HG03460 (cell line): ENCODE measurements at regions not wholly inside any gene's neighbourhood (a gene's known extent, or its start where the extent isn't known, plus 50 kb on each side); places are given as distances from the start of the nearest gene placed in this dataset.
"Not testable (repeated sequence)": the region's sequence is repeated elsewhere in the genome, so short reads cannot be mapped to it uniquely, and the experiment has no call there.

Experiments
- ATAC-seq: cut with Tn5 transposase; IDR thresholded peaks from one replicate; pipeline ENCODE4 v1.9.1; 2021; ENCODE audit not compliant: unreplicated experiment

DNA sequence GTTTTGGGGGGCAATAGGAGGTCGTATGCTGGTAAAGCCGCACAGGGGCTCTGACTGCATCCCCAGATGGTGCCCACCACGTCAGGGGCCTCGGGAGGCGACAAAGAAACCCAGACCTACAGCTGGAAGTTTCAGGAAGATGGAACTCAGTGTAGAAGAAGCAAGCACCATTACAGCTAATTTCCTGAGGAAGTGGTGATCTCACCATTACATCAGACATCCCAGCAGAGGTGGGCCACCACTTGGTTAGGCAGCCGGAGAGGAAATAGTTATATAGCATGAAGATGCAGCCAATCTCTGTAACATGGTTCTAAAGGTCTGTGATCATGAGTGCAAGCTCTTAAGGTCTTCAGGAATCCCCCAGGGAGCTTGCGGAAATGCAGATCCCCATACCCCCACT is 127.3 kb upstream of the PCBD1 start:
- no peak for ATAC-seq

DNA sequence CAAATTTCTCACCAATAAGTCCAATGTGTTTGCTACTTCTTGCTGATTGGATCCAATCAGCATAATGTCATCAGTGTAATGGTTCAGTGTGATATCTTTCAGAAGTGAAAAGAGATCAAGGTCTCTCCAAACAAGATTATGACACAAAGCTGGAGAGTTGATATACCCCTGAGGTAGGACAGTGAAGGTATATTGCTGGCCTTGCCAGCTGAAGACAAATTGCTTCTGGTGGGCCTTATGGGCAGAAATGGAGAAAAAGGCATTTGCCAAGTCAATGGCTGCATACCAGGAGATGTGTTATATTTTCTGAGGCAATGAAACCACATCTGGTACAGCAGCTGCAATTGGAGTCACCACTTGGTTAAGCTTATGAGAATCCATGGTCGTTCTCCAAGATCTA is 131.7 kb upstream of the PCBD1 start:
- not testable (repeated sequence) for ATAC-seq

DNA sequence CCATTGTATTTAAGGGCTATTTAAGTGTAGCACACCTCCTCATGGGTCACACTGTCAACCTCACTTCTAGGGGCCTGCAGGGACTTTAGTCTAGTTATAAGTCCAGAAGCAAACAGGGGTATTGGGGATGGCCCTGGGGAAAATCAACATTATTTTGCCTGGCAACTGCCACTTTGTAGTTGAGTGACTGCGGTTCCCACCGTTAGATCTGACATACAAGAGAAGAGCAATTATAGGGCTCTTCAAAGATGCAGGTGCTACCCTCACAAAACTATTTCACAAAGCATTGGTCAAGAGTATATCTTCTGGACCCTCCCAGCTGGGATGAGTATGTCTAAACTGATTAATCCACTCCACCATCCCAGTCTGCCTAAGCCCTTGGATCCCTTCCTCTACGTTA is 133.0 kb upstream of the PCBD1 start:
- ATAC-seq, result no peak

DNA sequence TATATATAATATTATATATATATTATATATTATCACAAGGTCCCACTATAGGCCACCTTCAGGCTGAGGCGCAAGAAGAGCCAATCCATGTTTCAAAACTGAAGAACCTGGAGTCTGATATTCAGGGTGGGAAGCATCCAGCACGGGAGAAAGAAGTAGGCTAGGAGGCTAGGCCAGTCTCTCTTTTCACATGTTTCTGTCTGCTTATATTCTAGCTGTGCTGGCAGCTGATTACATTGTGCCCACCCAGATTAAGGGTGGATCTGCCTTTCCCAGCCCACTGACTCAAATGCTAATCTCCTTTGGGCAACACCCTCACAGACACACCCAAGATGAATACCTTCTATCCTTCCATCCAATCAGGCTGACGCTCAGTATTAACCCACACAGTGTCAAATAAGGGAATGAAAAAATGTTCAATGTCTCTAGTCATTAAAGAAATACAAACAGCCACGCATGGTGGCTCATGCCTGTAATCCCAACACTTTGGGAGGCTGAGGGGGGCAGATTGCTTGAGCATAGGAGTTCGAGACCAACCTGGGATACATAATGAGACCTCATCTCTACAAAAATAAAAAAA is 135.4 kb upstream of the PCBD1 start:
- no peak for ATAC-seq

DNA sequence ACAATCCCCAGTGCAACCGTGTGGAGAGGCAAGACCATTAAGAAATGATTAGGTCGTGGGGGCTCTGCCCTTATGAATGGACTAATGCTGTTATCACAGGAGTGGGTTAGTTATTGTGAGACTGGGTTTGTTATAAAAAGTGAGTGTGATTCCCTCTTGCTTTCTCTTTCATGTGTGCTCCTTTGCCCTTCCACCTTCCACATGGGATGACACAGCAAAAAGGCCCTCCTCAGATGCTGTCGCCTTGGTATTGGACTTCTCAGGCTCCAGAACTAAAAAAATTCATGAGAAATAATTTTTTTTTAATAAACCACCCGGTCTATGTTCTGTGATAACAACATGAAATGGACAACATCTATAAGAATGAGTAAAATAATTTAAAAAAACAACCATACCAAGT is 136.1 kb upstream of the PCBD1 start:
- no peak for ATAC-seq

DNA sequence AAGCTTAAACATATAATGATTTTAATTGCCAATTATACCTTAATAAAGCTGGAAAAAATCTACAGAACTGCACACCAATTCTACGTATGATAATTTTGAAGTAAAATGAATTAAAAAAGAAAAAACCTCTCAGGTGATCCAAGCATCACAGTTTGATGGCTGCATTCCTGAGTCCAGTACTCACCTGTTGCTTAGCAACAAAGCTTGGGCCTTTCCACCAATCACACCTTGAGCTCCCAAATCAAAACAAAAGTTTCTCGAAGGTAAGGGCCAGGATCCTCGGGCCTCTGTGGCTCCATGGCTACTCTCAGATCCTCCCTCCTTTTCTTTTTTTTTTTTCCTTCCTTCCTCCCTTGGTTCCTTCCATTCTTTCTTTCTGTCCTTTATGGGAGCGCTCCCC is 137.2 kb upstream of the PCBD1 start:
- no peak for ATAC-seq

DNA sequence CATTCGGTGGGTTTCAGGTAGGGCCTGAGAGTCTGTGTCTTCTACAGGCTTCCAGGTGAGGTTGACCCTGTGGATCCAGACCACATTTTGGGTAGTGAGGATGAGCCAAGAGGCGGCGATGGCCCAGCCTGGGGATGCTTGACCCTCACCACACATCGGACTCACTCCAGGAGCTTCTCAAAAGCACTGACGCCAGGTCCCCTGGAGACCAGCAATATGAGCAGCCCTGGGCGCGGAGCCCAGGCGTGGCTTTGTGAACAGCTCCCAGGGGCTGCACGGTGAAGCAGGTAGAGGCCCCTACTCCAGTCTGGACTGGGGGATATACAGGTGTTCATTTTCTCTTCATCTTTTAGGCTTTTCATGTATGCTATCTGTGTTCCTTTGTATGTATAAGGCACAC is 139.7 kb upstream of the PCBD1 start:
- ATAC-seq, result no peak

DNA sequence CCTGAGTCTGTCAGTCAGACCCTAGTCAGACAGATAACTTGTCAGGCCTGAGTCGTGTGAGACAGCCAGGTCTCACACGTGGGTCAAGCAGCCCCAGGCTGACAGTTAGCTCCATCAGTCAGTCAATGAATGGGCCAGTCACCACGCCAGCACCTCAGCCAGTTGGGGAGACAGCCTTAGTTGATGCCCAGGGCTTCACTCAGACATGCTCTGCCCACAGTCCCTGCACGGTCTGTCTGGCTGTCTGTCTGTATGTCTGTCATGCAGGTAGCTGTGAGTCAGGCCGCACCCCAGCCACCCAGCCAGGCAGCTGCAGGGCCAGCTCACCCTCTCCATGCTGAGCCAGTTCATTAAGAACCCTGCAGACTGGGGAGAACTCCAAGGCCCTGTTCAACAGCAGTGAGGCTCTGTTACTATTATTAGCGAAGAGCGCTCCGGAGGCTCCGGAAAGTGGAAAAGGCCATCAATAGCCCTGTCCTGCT is 141.1 kb upstream of the PCBD1 start:
- no peak for ATAC-seq

DNA sequence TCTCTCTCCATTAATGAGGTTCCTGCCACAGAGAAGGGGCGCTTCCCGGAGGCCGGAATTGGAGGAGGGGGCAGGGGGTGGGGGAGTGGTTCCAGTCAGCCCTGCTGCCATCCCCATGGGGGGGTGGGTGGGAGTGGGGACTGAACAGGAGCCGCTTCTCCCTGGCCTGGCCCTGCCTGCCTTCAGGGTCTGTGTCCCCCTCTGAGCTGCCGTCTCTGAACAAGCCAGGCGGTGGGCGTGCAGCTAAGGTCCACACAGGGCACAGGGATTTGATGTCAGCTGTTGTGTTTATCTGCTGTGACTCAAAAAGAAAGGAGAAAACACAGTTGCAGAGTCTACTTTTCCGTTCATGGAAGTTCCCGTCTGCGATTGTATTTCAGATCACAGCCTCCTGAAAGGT is 141.5 kb upstream of the PCBD1 start:
- ATAC-seq, result no peak

DNA sequence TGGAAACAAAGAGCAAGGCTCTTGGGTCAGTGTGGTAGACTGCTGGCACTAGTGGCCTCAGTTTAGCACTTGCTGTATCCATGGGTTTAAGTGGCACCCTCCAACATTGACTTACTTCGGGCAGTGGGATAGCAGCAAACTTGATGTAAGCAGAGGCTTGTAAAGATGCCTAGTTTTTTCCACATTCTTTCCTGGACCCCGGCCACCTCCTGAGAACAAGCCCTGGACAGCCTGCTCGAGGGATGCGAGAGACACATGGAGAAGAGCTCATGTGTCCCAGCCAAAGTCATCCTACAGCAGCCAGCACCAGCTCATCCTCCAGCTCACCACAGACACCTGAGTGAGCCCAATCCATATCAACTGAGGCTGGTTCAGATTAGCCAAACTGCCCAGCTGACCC is 142.7 kb upstream of the PCBD1 start:
- ATAC-seq, result no peak

DNA sequence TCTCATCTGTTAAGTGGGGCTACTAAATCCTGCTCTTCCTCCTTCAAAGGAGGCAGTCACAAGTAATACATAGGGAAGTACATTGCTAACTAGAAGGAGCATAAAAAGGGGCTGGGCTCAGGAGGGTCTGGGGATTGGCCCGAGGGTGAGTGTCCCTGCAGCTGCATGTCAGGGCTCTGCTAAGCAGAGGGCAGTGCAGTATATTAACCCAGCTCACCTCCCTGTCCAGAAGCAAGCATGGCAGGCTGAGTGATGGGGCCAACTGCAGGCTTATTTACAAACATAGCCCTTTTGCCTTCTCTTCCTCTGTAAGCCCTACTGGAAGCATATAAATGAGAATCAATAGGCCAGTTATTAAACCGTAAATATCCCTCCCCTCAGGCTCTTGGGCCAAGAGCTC is 143.2 kb upstream of the PCBD1 start:
- no peak for ATAC-seq

DNA sequence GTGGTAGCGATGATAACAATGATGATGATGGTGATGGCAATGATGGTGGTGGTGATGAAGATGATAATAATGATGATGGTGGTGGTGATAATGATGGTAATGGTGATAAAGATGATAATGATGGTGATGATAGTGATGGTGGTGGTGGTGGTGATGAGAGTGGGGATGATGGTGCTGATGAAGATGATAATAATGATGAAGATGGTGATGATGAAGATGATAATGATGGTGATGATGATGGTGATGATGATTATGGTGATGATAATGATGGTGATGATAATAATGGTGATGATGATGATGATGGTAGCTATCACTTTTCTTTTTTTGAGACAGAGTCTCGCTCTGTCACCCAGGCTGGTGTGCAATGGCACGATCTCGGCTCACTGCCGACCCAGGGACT is 144.5 kb upstream of the PCBD1 start:
- no peak for ATAC-seq

DNA sequence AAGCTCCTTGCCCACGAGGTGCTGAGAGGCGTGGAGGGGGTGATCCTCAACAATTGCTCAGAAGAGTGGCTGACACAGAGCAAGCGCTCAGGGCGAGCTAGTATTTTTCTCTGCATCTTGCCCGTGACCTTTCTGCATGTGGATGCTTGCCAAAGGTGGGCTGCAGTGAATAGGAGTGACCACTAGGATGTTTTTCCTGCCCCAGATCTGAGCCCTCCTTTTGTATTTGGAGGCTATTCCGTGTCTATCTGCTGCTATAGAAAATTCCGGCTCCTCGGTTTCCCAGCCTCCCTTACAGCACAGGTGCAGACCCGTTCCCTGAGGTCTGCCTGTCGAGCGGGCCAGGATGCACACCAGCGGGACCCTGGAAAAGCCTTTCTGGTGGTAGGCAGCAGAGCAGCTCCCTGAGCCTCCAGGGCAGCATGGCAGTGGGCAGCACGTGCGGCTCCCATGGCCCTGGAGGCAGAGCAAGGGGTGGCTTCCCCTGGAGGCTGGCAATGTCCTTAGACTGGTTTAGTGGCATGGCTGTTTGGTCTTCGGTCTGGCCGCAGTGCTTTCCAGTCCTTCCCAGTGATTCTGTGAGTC is 145.1 kb upstream of the PCBD1 start:
- ATAC-seq, result no peak

DNA sequence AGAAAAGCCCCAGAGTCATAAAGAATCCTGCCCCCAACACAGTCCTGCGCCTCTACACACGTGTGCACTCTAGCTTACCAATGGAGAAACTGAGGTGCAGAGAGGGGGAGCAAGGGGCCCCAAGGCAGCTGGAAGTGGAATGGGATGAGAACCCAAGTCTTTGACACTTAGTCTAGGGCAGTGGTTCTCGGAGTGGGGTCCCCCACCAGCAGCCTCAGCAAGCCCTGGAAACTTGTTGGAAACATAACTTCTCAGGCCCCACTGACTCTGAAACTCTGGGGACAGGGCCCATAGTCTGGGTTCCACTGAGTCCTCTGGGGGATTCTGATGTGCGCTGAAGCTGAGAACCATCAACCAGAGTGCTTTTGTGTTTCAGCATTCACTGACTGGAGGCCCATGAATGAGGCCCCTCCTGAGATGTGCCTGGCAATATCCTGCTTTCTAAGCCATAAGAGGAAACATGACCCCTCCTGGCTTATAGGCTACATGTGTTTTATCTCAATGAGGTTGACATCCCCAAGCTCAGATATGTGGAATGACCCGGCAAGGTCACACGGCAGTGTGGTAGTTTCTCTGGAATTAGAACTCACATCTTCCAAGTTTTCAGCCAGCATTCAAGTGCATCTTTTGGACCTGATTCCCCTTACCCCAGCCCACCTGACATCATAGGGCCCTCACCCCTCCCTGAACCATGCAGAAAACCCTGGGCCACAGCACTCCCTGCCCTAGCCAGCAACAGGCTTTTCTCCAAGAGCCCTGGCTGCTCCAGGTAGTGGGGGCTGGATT is 147.3 kb upstream of the PCBD1 start:
- ATAC-seq, result no peak

DNA sequence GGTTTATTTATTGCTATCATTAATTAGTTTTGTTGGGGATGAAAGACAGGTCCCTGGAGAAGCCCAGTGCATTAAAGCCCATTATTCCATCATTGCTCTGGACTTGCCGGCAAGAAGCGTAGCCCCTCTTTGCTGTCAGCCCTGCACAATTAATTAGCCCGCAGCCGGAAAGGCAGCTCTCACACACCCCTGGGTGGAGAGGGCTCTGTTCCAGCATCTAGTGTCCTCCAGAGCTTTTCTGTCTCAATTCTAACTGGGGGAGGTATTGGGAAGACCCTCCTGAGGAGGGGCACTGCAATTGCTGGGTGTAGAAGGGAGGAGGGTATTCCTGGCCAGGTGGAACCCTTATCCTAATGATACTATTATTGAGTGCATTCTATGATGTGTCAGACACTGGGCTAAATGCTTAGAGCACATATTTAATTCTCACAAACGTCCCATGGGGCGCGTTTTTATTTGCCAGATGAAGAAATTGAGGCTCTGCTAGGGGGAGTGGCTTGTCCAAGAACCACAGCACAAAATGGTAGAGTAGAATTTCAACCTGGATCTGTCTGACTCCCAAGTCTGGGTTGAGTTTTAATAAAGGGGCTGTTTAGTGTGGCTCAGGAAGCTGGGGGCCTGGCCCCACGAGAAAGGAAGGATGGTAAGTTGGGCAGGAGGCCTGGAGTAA is 148.1 kb upstream of the PCBD1 start:
- no peak for ATAC-seq

DNA sequence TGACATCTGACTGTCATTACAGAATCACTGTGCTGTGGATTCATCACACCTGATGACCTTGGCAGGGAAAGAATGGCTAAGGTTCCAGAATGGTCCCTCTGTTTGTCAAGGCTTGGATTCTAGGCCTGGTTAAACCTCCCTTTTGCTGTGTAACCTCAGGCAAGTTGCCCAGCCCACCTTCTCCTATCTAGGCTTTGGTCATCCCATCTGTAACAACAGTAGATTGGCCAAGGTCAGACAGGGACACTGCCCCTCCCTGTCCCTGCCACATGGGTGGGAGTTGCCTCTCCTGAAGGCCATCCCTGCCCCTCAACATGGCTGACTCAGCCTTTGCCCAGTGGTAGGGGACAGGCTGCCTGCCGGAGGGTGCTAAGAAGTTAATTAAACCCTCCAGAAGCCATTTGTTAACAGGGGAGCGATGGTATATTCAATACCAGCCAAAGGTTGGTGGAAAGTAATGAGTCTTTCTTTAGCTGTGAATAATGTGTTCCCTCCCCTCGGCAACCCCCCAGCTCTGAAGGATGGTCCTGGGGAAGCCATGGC is 149.8 kb upstream of the PCBD1 start:
- no peak for ATAC-seq

DNA sequence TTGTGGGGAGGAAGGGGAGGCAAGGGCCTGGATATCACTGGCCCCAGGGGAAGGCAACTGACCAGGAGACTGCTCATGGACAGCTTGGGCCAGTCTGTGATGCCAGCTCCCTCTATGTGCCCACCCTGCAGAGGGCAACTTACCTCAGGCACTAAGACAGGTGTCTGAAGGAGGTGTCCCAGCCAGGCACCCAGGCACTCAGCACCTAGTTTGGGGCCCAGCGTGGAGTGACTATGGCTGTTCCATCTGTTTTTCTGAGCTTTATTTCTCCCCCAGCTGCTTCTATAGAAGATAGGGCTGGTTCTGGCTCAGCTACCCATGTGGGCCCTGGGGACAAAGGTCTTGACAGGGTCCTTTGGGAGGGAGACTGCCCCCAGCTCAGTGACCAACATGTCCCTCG is 150.6 kb upstream of the PCBD1 start:
- no peak for ATAC-seq

DNA sequence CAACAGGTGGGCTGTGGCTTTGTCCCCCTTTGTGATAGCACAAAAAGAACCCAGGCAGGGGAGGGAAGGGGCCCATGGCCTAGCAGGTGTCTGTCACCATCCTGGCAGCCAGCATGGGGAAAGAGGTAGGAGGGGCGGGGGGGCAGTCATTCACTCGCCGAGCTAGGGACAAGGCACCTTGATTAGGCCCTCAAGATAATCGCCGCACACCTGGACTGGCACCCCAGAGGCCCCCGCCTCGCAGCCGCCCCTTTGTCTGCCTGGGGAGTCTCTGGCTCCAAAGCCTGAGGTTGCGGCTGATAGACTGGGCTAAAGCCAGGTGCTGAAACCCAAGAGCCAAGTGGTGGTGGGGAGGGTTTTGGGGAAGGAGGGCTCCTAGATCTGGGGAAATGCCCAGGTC is 151.2 kb upstream of the PCBD1 start:
- no peak for ATAC-seq

DNA sequence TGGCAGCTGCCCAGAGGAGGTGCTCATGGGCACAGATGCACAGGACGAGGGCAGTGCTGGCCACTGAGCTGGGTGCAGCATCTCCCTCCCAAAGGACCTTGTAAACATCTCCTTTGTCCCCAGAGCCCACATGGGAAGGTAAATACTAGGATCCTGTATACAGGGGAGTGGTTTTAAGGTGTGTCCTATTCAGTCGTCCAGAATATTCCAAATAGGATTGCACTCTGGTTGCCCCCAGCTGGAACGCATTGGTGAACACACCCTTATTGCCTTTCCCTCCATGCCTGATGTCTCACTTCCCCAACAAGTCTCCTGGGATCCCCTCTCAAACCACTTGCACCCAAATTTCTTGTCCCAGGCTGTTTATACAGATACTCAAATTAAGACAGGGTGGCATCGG is 152.0 kb upstream of the PCBD1 start:
- no peak for ATAC-seq

DNA sequence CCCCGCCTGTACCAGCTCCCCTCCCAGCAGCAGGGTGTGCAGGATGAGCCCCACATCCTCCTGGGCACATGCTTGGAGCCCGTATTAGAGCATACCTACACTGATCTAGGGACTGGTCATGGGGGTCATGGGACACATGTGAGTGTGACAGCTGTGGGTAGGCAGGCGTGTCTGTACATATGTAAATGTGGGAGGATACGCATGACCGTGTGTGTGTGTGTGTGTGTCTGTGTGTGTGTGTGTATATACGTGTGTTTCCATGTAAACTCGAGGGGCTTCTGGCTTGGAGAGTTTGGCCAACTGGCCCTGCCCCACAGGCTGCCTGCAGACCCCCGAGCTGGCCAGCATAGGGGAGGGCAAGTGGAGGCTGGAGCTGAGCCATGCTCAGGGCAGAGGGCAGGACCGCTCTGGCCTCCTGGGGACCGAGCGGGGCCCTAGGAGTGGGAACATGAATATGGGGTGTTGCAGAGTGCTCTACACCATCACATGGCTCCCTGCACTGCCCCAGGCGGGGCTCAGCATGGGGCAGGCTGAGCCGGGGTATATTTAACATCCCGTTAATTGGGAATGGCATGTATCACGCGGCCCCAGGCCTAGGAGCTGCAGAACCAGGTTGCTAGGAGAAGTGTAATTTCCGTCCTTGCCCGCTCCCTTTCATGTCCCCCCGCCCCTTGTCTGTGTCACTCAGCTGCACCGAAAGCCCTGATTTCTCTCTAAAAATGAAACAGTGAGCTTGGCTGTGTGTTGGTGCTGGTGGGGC is 152.7 kb upstream of the PCBD1 start:
- ATAC-seq, result no peak

DNA sequence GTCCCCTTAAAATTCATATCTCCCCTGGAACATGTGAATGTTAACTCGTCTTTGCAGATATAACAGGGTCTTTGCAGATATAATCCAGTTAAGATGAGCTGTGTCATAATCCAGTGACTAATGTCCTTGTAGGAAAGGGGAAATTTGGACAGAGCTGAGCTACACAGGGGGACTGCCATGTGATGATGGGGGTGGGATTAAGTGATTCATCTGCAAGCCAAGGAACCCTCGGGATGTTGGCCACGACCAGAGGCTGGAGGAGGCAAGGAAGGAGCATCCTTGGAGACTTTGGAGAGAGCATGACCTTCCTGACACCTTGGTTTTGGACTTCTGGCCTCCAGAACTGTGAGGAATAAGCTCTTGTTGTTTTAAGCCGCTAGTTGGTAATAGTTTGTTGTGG is 153.9 kb upstream of the PCBD1 start:
- ATAC-seq, result no peak
